H1 (cell line): ENCODE measurements at regions not wholly inside any gene's neighbourhood (a gene's known extent, or its start where the extent isn't known, plus 50 kb on each side); places are given as distances from the start of the nearest gene placed in this dataset.

Experiments used
- CTCF ChIA-PET: fragments of 300-600 bp; sonication (Branson Sonifier 250); formaldehyde crosslinking; loops from one replicate; lab custom pipeline; 2021; ENCODE audit not compliant: partially characterized antibody; lab: Charles Lee
- POLR2A ChIA-PET: fragments of 300-600 bp; sonication (Branson Sonifier 250); formaldehyde crosslinking; loops from one replicate; lab custom pipeline; 2021; ENCODE audit warnings: inconsistent platforms; ENCODE audit not compliant: partially characterized antibody; lab: Charles Lee
- DNase-seq, 2 experiments: peaks; one replicate each; pipeline versions ENCODE4 v3.0.0 to v3.0.0-alpha.2; 2010 to 2022; ENCODE audit warnings: low spot score in 2 of 2, low read depth in 1 of 2, mixed read lengths in 1 of 2
- FAIRE-seq: peaks from 2 replicates; lab custom pipeline; 2011; peaks lifted over from hg19 to GRCh38; lab: Jason Lieb, UNC
- H2AFZ ChIP-seq: 2 replicates; pipeline ENCODE4 v1.8.1; 2012; ENCODE audit warnings: low read length, inconsistent platforms
- H2AK5ac ChIP-seq: 2 replicates; pipeline ENCODE4 v1.6.1; 2013; ENCODE audit warnings: low read depth, low read length
- H2BK120ac ChIP-seq: replicated peaks from 2 replicates; pipeline ENCODE3; 2013; ENCODE audit warnings: low read depth, low read length, inconsistent platforms
- H2BK12ac ChIP-seq: 2 replicates; pipeline ENCODE4 v1.6.1; 2013; ENCODE audit warnings: low read depth, low read length
- H2BK15ac ChIP-seq: 2 replicates; pipeline ENCODE4 v1.6.1; 2013; ENCODE audit warnings: low read length
- H2BK20ac ChIP-seq: 2 replicates; pipeline ENCODE4 v1.6.1; 2013; ENCODE audit warnings: low read length
- H2BK5ac ChIP-seq: 2 replicates; pipeline ENCODE4 v1.6.1; 2013; ENCODE audit warnings: low read depth, low read length
- H3K14ac ChIP-seq: 2 replicates; pipeline ENCODE4 v1.6.1; 2013; ENCODE audit warnings: inconsistent platforms; ENCODE audit not compliant: insufficient read length
- H3K18ac ChIP-seq: 2 replicates; pipeline ENCODE4 v1.6.1; 2013; ENCODE audit warnings: low read length; ENCODE audit errors: extremely low read depth
- H3K23ac ChIP-seq: 2 replicates; pipeline ENCODE4 v1.6.1; 2013; ENCODE audit warnings: inconsistent platforms; ENCODE audit not compliant: insufficient read length
- H3K23me2 ChIP-seq: 2 replicates; pipeline ENCODE4 v1.6.1; 2013; ENCODE audit warnings: low read depth, low read length
- H3K27ac ChIP-seq: 2 replicates; pipeline ENCODE4 v1.6.1; 2011; ENCODE audit warnings: low read depth, low read length, inconsistent platforms
- H3K27me3 ChIP-seq, 4 experiments: replicated peaks in 1 of 4; 1 replicate in 1 of 4; 2 replicates in 3 of 4; pipeline versions ENCODE4 v1.6.1 to v1.8.1; 2011 to 2013; ENCODE audit warnings: low read length in 3 of 4, mild to moderate bottlenecking in 3 of 4, inconsistent platforms in 2 of 4, mixed read lengths in 2 of 4, moderate library complexity in 1 of 4; ENCODE audit not compliant: control insufficient read depth in 3 of 4, insufficient read depth in 3 of 4; ENCODE audit errors: extremely low read depth in 1 of 4
- H3K36me3 ChIP-seq, 4 experiments: 2 replicates each; pipeline versions ENCODE4 v1.6.1 to v1.8.1; 2011 to 2013; ENCODE audit warnings: mild to moderate bottlenecking in 4 of 4, low read length in 3 of 4, moderate library complexity in 2 of 4, control low read depth in 1 of 4, inconsistent platforms in 1 of 4; ENCODE audit not compliant: insufficient read depth in 4 of 4, control insufficient read depth in 2 of 4
- H3K4ac ChIP-seq: replicated peaks from 2 replicates; pipeline ENCODE3; 2013; ENCODE audit warnings: low read length, low read depth, mixed read lengths, inconsistent platforms; ENCODE audit not compliant: insufficient read length
- H3K4me1 ChIP-seq, 4 experiments: replicated peaks in 1 of 4; 1 replicate in 1 of 4; 2 replicates in 3 of 4; pipeline versions ENCODE4 v1.6.1 to v1.8.1; 2011 to 2013; ENCODE audit warnings: low read length in 3 of 4, inconsistent platforms in 2 of 4, mixed read lengths in 1 of 4; ENCODE audit not compliant: insufficient read depth in 4 of 4, control insufficient read depth in 3 of 4
- H3K4me2 ChIP-seq, 2 experiments: 2 replicates each; pipeline versions ENCODE4 v1.6.1 to v1.8.1; 2011 to 2013; ENCODE audit warnings: low read depth in 2 of 2, low read length in 2 of 2, control low read depth in 1 of 2, inconsistent platforms in 1 of 2, mild to moderate bottlenecking in 1 of 2; ENCODE audit not compliant: insufficient read depth in 1 of 2
- H3K4me3 ChIP-seq, 4 experiments: fragments of 200-600, 300-600 bp in 1 of 4; sonication (generic), shearing (Covaris generic), sonication (Bioruptor Twin) in 1 of 4; 2 replicates each; pipeline versions ENCODE4 v1.5.1 to v1.8.1; 2011 to 2016; ENCODE audit warnings: low read length in 4 of 4, low read depth in 3 of 4, control low read depth in 2 of 4, inconsistent platforms in 2 of 4, mild to moderate bottlenecking in 2 of 4, mixed read lengths in 1 of 4, moderate library complexity in 1 of 4; ENCODE audit not compliant: insufficient read depth in 2 of 4; ENCODE audit errors: extremely low read depth in 1 of 4
- H3K56ac ChIP-seq: replicated peaks from 2 replicates; pipeline ENCODE3; 2013; ENCODE audit warnings: low read depth, mild to moderate bottlenecking, mixed read lengths, low read length, inconsistent platforms; ENCODE audit not compliant: insufficient read length
- H3K79me1 ChIP-seq: 2 replicates; pipeline ENCODE4 v1.6.1; 2013; ENCODE audit warnings: low read depth, low read length, control low read depth
- H3K79me2 ChIP-seq, 2 experiments: 2 replicates each; pipeline versions ENCODE4 v1.6.1 to v1.8.1; 2012 to 2013; ENCODE audit warnings: low read length in 2 of 2, mild to moderate bottlenecking in 2 of 2, inconsistent platforms in 1 of 2; ENCODE audit not compliant: insufficient read depth in 2 of 2, control insufficient read depth in 1 of 2
- H3K9ac ChIP-seq, 4 experiments: replicated peaks in 1 of 4; 1 replicate in 1 of 4; 2 replicates in 3 of 4; pipeline versions ENCODE4 v1.6.1 to v1.8.1; 2011 to 2013; ENCODE audit warnings: low read depth in 3 of 4, low read length in 3 of 4, control low read depth in 2 of 4, mild to moderate bottlenecking in 2 of 4, moderate library complexity in 2 of 4, inconsistent platforms in 1 of 4; ENCODE audit errors: extremely low read depth in 1 of 4
- H3K9me3 ChIP-seq, 2 experiments: 2 replicates each; pipeline versions ENCODE4 v1.6.1 to v1.8.1; 2012 to 2013; ENCODE audit warnings: mild to moderate bottlenecking in 2 of 2, moderate library complexity in 2 of 2, control low read depth in 1 of 2, inconsistent platforms in 1 of 2, low read depth in 1 of 2, low read length in 1 of 2, mixed read lengths in 1 of 2; ENCODE audit not compliant: insufficient read depth in 2 of 2
- H4K20me1 ChIP-seq, 2 experiments: replicated peaks in 1 of 2; 2 replicates each; pipeline versions ENCODE3 to v1.8.1; 2011 to 2013; ENCODE audit warnings: inconsistent platforms in 2 of 2, low read length in 2 of 2, mild to moderate bottlenecking in 1 of 2; ENCODE audit not compliant: insufficient read depth in 2 of 2, control insufficient read depth in 1 of 2
- H4K5ac ChIP-seq: 2 replicates; pipeline ENCODE4 v1.6.1; 2013; ENCODE audit warnings: low read length, low read depth, mixed read lengths, inconsistent platforms; ENCODE audit not compliant: insufficient read length
- H4K8ac ChIP-seq: 2 replicates; pipeline ENCODE4 v1.8.0; 2013; ENCODE audit warnings: mild to moderate bottlenecking, moderate library complexity, low read length, inconsistent platforms; ENCODE audit not compliant: insufficient read depth; ENCODE audit errors: extremely low read depth
- H4K91ac ChIP-seq: replicated peaks from 2 replicates; pipeline ENCODE3; 2013; ENCODE audit warnings: low read length, mixed read lengths, inconsistent platforms; ENCODE audit not compliant: insufficient read length
- NRF1 ChIP-seq: IDR thresholded peaks from 2 replicates; pipeline ENCODE4 v1.6.1; 2011; ENCODE audit warnings: mild to moderate bottlenecking, low read depth, low read length, improper control_type of control experiment
- POLR2AphosphoS5 ChIP-seq: IDR thresholded peaks from 2 replicates; pipeline ENCODE4 v1.6.1; 2011; ENCODE audit warnings: low read depth, low read length
- POU5F1 ChIP-seq: IDR thresholded peaks from 2 replicates; pipeline ENCODE4 v1.6.1; 2011; ENCODE audit warnings: low read depth, mild to moderate bottlenecking, low read length, moderate library complexity
- SRF ChIP-seq: IDR thresholded peaks from 2 replicates; pipeline ENCODE4 v1.6.1; 2011; ENCODE audit warnings: mild to moderate bottlenecking, low read depth, low read length, moderate library complexity
- SUZ12 ChIP-seq: fragments of 200-600 bp; sonication (generic); IDR thresholded peaks from 2 replicates; pipeline ENCODE4 v1.6.1; 2012; ENCODE audit warnings: mild to moderate bottlenecking, inconsistent platforms, low read length, moderate library complexity, mixed read lengths
- TCF12 ChIP-seq: IDR thresholded peaks from 2 replicates; pipeline ENCODE4 v1.6.1; 2011; ENCODE audit warnings: low read depth, mild to moderate bottlenecking, low read length
- WGBS, 2 experiments: shearing (Covaris generic) in 1 of 2; methylation state at CpG; one replicate each; pipeline versions ENCODE4 v1.1.6 to v1.1.7; 2013 to 2015; ENCODE audit warnings: low lambda C conversion rate in 2 of 2, mixed read lengths in 2 of 2, inconsistent platforms in 1 of 2, low coverage in 1 of 2, missing lambda C conversion rate in 1 of 2; ENCODE audit not compliant: insufficient replicate concordance in 2 of 2, insufficient coverage in 1 of 2, insufficient read length in 1 of 2; ENCODE audit errors: extremely low coverage in 1 of 2, missing lambda C conversion rate in 1 of 2; 5-methylcytosine and 5-hydroxymethylcytosine counted together

DNA sequence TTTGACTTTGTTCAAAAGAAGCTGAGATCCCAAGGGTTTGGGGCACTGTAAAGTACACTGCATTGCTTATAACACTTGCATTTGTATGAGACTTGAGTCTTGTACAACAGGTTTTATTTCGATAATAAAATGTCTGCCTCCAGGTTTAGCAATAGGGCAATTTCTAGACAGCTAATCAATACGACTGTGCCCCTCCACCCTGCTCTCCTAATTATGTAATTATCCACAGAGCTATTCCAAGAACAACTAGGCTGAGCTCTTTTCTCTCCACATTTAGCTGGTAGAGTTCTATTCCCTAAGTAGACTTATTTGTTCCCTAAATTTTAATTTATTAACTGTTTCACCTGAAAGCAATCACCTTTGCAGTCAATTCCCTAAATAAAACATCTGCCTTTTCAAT is 52.9 kb upstream of the LINC00305 start:
- no peak overlapping the region for H3K14ac ChIP-seq
- H2BK5ac ChIP-seq: no peak overlapping the region
- no peak overlapping the region for H3K27ac ChIP-seq
- H2AFZ ChIP-seq: no peak overlapping the region
- H3K4me1 ChIP-seq: peaks cover 0 to 9% (median under 1%) of the 10 kb centered on the region in 4 experiments; a peak in 4 of 7 replicates
- no peak overlapping the region for H4K91ac ChIP-seq
- H4K8ac ChIP-seq: no peak overlapping the region
- no peak overlapping the region for H2BK20ac ChIP-seq
- no peak overlapping the region for H2BK12ac ChIP-seq
- H3K23ac ChIP-seq: no peak overlapping the region
- TF ChIP-seq SRF (no peak), NRF1 (no peak), SUZ12 (no peak), TCF12 (no peak), POU5F1 (no peak), POLR2AphosphoS5 (no peak)
- no peaks in the 10 kb centered on the region for H3K27me3 ChIP-seq
- H3K23me2 ChIP-seq: no peaks in the 10 kb centered on the region; the same call in 1 of the 2 replicates
- no peaks in the 10 kb centered on the region for H4K20me1 ChIP-seq
- no peak overlapping the region for H3K4me2 ChIP-seq
- no peaks in the 10 kb centered on the region for H3K79me2 ChIP-seq
- no peak overlapping the region for H2BK15ac ChIP-seq
- no peaks in the 10 kb centered on the region for H3K36me3 ChIP-seq
- H3K79me1 ChIP-seq: no peaks in the 10 kb centered on the region
- no peak overlapping the region for H2AK5ac ChIP-seq
- H3K4me3 ChIP-seq: no peak overlapping the region
- no peak for FAIRE-seq
- DNase-seq: no peak
- WGBS, 2 experiments: 87% methylated on average over 2 of the region's 2 CpGs; no CpG with 5 or more reads in 1 of the 2 experiments
- H2BK120ac ChIP-seq: no peak overlapping the region
- CTCF ChIA-PET: interaction anchor here (0.6 kb wide), 1 partner anchor 37 kb away, joined by 5 read pairs; no protein-coding TSS in a partner anchor
- no peak overlapping the region for H4K5ac ChIP-seq
- H3K18ac ChIP-seq: no peak overlapping the region
- no peak overlapping the region for H3K9ac ChIP-seq
- no peak overlapping the region for H3K56ac ChIP-seq
- H3K9me3 ChIP-seq: no peaks in the 10 kb centered on the region
- no peak overlapping the region for H3K4ac ChIP-seq
- POLR2A ChIA-PET: no interaction called here
